ENCODE measurements at regions not wholly inside any gene's neighbourhood (a gene's known extent, or its start where the extent isn't known, plus 50 kb on each side); places are given as distances from the start of the nearest gene placed in this dataset.

DNA sequence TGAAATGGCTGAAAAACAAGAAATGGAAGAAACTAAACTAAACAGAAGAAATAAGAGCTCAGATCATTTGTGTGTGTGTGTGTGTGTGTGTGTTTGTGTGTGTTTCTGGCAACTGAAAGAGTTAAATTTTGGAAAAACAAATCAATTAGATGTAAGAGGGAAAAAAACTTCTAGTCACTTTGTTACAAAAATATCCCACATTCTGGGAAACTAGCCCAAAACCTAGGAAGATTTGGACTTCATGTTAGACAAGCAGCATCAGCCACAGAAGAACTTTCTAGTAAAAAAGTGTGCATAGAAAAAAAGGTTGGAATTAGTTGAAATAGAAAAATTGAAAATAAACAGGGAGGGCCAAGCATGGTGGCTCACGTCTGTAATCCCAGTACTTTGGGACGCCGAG is 111.6 kb upstream of the PRKG2 start:
- TF ChIP-seq, protein P1, sequence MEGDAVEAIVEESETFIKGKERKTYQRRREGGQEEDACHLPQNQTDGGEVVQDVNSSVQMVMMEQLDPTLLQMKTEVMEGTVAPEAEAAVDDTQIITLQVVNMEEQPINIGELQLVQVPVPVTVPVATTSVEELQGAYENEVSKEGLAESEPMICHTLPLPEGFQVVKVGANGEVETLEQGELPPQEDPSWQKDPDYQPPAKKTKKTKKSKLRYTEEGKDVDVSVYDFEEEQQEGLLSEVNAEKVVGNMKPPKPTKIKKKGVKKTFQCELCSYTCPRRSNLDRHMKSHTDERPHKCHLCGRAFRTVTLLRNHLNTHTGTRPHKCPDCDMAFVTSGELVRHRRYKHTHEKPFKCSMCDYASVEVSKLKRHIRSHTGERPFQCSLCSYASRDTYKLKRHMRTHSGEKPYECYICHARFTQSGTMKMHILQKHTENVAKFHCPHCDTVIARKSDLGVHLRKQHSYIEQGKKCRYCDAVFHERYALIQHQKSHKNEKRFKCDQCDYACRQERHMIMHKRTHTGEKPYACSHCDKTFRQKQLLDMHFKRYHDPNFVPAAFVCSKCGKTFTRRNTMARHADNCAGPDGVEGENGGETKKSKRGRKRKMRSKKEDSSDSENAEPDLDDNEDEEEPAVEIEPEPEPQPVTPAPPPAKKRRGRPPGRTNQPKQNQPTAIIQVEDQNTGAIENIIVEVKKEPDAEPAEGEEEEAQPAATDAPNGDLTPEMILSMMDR (IDR thresholded peaks at IDR 0.05), result no peak
- no peak for TF ChIP-seq RFX5 (IDR thresholded peaks at IDR 0.05; ENCODE audit: low read length)
- TF ChIP-seq EP300 (IDR thresholded peaks at IDR 0.05; ENCODE audit: borderline replicate concordance in 1 of 2, low read depth in 1 of 2, low read length in 1 of 2), result no peak
- no peak for TF ChIP-seq POLR2AphosphoS5 (IDR thresholded peaks at IDR 0.05; ENCODE audit: low read depth, low read length)
- TF ChIP-seq TAF1 (IDR thresholded peaks at IDR 0.05; ENCODE audit: borderline replicate concordance, low read depth, low read length), result no peak
- no peak for TF ChIP-seq GABPA (IDR thresholded peaks at IDR 0.05; ENCODE audit: low read depth)
- TF ChIP-seq RXRA (IDR thresholded peaks at IDR 0.05; ENCODE audit: borderline replicate concordance, low read depth), result no peak
- no peak for TF ChIP-seq RAD21 (IDR thresholded peaks at IDR 0.05; ENCODE audit: low read length)
- no peak for TF ChIP-seq CHD2 (IDR thresholded peaks at IDR 0.05; ENCODE audit: low read length, partially characterized antibody)
- TF ChIP-seq, protein P2, sequence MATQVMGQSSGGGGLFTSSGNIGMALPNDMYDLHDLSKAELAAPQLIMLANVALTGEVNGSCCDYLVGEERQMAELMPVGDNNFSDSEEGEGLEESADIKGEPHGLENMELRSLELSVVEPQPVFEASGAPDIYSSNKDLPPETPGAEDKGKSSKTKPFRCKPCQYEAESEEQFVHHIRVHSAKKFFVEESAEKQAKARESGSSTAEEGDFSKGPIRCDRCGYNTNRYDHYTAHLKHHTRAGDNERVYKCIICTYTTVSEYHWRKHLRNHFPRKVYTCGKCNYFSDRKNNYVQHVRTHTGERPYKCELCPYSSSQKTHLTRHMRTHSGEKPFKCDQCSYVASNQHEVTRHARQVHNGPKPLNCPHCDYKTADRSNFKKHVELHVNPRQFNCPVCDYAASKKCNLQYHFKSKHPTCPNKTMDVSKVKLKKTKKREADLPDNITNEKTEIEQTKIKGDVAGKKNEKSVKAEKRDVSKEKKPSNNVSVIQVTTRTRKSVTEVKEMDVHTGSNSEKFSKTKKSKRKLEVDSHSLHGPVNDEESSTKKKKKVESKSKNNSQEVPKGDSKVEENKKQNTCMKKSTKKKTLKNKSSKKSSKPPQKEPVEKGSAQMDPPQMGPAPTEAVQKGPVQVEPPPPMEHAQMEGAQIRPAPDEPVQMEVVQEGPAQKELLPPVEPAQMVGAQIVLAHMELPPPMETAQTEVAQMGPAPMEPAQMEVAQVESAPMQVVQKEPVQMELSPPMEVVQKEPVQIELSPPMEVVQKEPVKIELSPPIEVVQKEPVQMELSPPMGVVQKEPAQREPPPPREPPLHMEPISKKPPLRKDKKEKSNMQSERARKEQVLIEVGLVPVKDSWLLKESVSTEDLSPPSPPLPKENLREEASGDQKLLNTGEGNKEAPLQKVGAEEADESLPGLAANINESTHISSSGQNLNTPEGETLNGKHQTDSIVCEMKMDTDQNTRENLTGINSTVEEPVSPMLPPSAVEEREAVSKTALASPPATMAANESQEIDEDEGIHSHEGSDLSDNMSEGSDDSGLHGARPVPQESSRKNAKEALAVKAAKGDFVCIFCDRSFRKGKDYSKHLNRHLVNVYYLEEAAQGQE (IDR thresholded peaks at IDR 0.05; ENCODE audit: low read depth, low read length), result no peak
